ENCODE measurements at regions not wholly inside any gene's neighbourhood (a gene's known extent, or its start where the extent isn't known, plus 50 kb on each side); places are given as distances from the start of the nearest gene placed in this dataset.

GRCh38 chr9:19568946-19569345 lies 160.1 kb downstream of the ACER2 start:
- DNase-seq, result no peak
- Mint-ChIP-seq H3K27ac (no peak overlapping the region), H3K4me3 (no peak overlapping the region), H3K27me3 (ENCODE audit: low read depth in 3 of 3) (peaks cover 0 to 3% (median 0%) of the 10 kb centered on the region in 3 donors), H3K4me1 (no peaks in the 10 kb centered on the region), H3K36me3 (no peaks in the 10 kb centered on the region), H3K9me3 (peaks cover 0 to 4% (median under 1%) of the 10 kb centered on the region in 7 donors)
- Histone ChIP-seq H3K4me1 (ENCODE audit: control insufficient read depth in 1 of 2, insufficient read depth in 2 of 2, low read length in 2 of 2) (no peaks in the 10 kb centered on the region), H3K27ac (ENCODE audit: low read depth in 1 of 2, low read length in 2 of 2) (no peak overlapping the region), H3K4me2 (replicated peaks; ENCODE audit: extremely low read depth, low read length, poor library complexity, severe bottlenecking) (no peak overlapping the region), H3K27me3 (ENCODE audit: control insufficient read depth in 2 of 2, insufficient read depth in 2 of 2, low read length in 2 of 2) (no peaks in the 10 kb centered on the region), H3K36me3 (replicated peaks in 1 of 2; ENCODE audit: control insufficient read depth in 1 of 2, insufficient read depth in 2 of 2, low read length in 2 of 2) (no peaks in the 10 kb centered on the region), H4K20me1 (ENCODE audit: insufficient read depth, low read length) (no peaks in the 10 kb centered on the region), H3K79me2 (ENCODE audit: insufficient read depth, low read length) (no peaks in the 10 kb centered on the region), H3K4me3 (replicated peaks in 1 of 3; ENCODE audit: low read depth in 2 of 3, low read length in 3 of 3) (no peak overlapping the region), H3K9ac (ENCODE audit: insufficient read depth, low read length, poor library complexity, severe bottlenecking) (no peak overlapping the region), H2AFZ (ENCODE audit: insufficient read depth, low read depth, low read length, poor library complexity, severe bottlenecking) (no peak overlapping the region), H3K9me3 (replicated peaks in 1 of 2; ENCODE audit: control insufficient read depth in 1 of 2, insufficient read depth in 1 of 2, low read length in 2 of 2) (no peaks in the 10 kb centered on the region)
- 61% methylated on average over 2 of the region's 3 CpGs for WGBS (ENCODE audit: insufficient coverage)
- intact Hi-C loops (cut with micrococcal nuclease), result no loop called here
- TF ChIP-seq CTCF (IDR thresholded peaks at IDR 0.05), result no peak

- no peak for TF ChIP-seq CTCF (IDR thresholded peaks at IDR 0.05)
- Histone ChIP-seq H3K36me3 (replicated peaks in 1 of 2; ENCODE audit: control insufficient read depth in 1 of 2, insufficient read depth in 2 of 2, low read length in 2 of 2) (no peaks in the 10 kb centered on the region), H3K9me3 (replicated peaks in 1 of 2; ENCODE audit: control insufficient read depth in 1 of 2, insufficient read depth in 1 of 2, low read length in 2 of 2) (no peaks in the 10 kb centered on the region), H3K27me3 (ENCODE audit: control insufficient read depth in 2 of 2, insufficient read depth in 2 of 2, low read length in 2 of 2) (no peaks in the 10 kb centered on the region), H3K4me3 (replicated peaks in 1 of 3; ENCODE audit: low read depth in 2 of 3, low read length in 3 of 3) (no peak overlapping the region), H4K20me1 (ENCODE audit: insufficient read depth, low read length) (no peaks in the 10 kb centered on the region), H3K79me2 (ENCODE audit: insufficient read depth, low read length) (no peaks in the 10 kb centered on the region), H2AFZ (ENCODE audit: insufficient read depth, low read depth, low read length, poor library complexity, severe bottlenecking) (no peak overlapping the region), H3K27ac (ENCODE audit: low read depth in 1 of 2, low read length in 2 of 2) (no peak overlapping the region), H3K9ac (ENCODE audit: insufficient read depth, low read length, poor library complexity, severe bottlenecking) (no peak overlapping the region), H3K4me1 (ENCODE audit: control insufficient read depth in 1 of 2, insufficient read depth in 2 of 2, low read length in 2 of 2) (no peaks in the 10 kb centered on the region), H3K4me2 (replicated peaks; ENCODE audit: extremely low read depth, low read length, poor library complexity, severe bottlenecking) (no peak overlapping the region)
- H3K36me3 Mint-ChIP-seq, result no peaks in the 10 kb centered on the region
- DNase-seq, result no peak
- H3K4me3 Mint-ChIP-seq, result no peak overlapping the region
- no CpG with 5 or more reads among the region's 3 CpGs for WGBS (ENCODE audit: insufficient coverage)
- peaks cover 0 to 3% (median 0%) of the 10 kb centered on the region in 3 donors for H3K27me3 Mint-ChIP-seq (ENCODE audit: low read depth in 3 of 3)
- no peaks in the 10 kb centered on the region for H3K4me1 Mint-ChIP-seq
- intact Hi-C loops (cut with micrococcal nuclease), result no loop called here
- H3K9me3 Mint-ChIP-seq, result peaks cover 0 to 3% (median 0%) of the 10 kb centered on the region in 7 donors
- no peak overlapping the region for H3K27ac Mint-ChIP-seq
Measured at GRCh38 chr9:19564396-19565061, 155.7 kb downstream of the ACER2 start.

Measured in CD14-positive monocyte (primary cell).